PFSK-1 (cell line): ENCODE measurements at regions not wholly inside any gene's neighbourhood (a gene's known extent, or its start where the extent isn't known, plus 50 kb on each side); places are given as distances from the start of the nearest gene placed in this dataset.

ENCODE experiments used
- POLR2AphosphoS5 ChIP-seq: IDR thresholded peaks from 2 replicates; pipeline ENCODE4 v1.6.1; 2012; ENCODE audit warnings: low read depth, mild to moderate bottlenecking, control low read depth, low read length, moderate library complexity
- SIN3A ChIP-seq: IDR thresholded peaks from 2 replicates; pipeline ENCODE4 v1.6.1; 2012; ENCODE audit warnings: mild to moderate bottlenecking, low read length, moderate library complexity, borderline replicate concordance; ENCODE audit not compliant: insufficient read depth
- TAF1 ChIP-seq: IDR thresholded peaks from 2 replicates; pipeline ENCODE4 v1.6.1; 2012; ENCODE audit warnings: low read length, control low read depth, borderline replicate concordance; ENCODE audit not compliant: insufficient read depth

GRCh38 chr22:34834059-34834458 is 231.9 kb upstream of the ISX start:
- no peak for TF ChIP-seq POLR2AphosphoS5
- TF ChIP-seq SIN3A, result no peak
- no peak for TF ChIP-seq TAF1
